ENCODE measurements at regions not wholly inside any gene's neighbourhood (a gene's known extent, or its start where the extent isn't known, plus 50 kb on each side); places are given as distances from the start of the nearest gene placed in this dataset.
A peak's percentile ranks its signal among the peaks of the same experiment; 100 is the strongest.

DNA sequence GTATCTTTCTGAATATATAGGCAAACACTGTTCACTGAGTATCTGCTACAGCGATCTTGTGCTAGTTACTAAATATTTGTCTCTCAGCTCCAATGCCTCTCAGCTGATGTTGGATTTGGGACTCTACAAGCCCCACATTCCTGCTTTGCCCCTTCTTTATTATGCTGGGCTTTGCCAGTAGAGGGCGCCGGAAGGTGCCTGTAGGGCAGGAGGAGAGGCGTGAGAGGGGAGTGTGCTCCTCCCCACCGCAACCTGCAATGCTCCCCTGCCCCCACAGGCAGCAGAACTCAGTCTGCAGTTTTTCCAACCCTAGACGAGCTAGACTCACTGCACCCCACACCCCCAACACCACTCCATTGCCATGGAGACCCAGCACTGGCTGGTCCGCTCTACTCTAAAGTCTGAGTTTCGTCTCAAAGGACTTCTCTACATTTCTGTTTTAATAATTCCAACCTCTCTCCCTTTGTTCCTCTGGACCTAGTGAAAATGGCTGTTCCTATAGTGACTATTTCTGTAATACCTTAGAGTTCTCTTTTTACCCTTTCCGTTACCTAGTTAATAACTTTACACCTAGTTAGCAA lies 337.6 kb downstream of the CCSER2 start:
- TF ChIP-seq ZNF138 (tag by site-specific recombination; IDR thresholded peaks at IDR 0.05; ENCODE audit: borderline replicate concordance) (no peak), KLF1 (tag by site-specific recombination; IDR thresholded peaks at IDR 0.05) (no peak), CTCF (tag by site-specific recombination; IDR thresholded peaks at IDR 0.05) (peak; percentile 54; the same call in 1 of the 2 replicates), YY1 (tag by site-specific recombination; IDR thresholded peaks at IDR 0.05) (no peak), WT1 (tag by site-specific recombination; IDR thresholded peaks at IDR 0.05) (0 out of 2 replicates have a peak, but pooled peaks have one; percentile 26), ZNF704 (tag by site-specific recombination; IDR thresholded peaks at IDR 0.05) (no peak), ZNF555 (tag by site-specific recombination; conservative IDR thresholded peaks at IDR 0.05) (no peak)
- TF ChIP-seq, protein P1, sequence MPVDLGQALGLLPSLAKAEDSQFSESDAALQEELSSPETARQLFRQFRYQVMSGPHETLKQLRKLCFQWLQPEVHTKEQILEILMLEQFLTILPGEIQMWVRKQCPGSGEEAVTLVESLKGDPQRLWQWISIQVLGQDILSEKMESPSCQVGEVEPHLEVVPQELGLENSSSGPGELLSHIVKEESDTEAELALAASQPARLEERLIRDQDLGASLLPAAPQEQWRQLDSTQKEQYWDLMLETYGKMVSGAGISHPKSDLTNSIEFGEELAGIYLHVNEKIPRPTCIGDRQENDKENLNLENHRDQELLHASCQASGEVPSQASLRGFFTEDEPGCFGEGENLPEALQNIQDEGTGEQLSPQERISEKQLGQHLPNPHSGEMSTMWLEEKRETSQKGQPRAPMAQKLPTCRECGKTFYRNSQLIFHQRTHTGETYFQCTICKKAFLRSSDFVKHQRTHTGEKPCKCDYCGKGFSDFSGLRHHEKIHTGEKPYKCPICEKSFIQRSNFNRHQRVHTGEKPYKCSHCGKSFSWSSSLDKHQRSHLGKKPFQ (tag by site-specific recombination; IDR thresholded peaks at IDR 0.05) = no peak
